ENCODE measurements at regions not wholly inside any gene's neighbourhood (a gene's known extent, or its start where the extent isn't known, plus 50 kb on each side); places are given as distances from the start of the nearest gene placed in this dataset.

- TF ChIP-seq ZNF462 (CRISPR knock-in tag; IDR thresholded peaks at IDR 0.05) (no peak), EZH2 (IDR thresholded peaks at IDR 0.05; ENCODE audit: low read depth, unreplicated experiment) (no peak), EZH2phosphoT487 (IDR thresholded peaks at IDR 0.05; ENCODE audit: unreplicated experiment) (no peak), ZNF331 (CRISPR knock-in tag; IDR thresholded peaks at IDR 0.05; ENCODE audit: low read depth) (no peak), JUNB (IDR thresholded peaks at IDR 0.05; ENCODE audit: unreplicated experiment) (no peak), STAT1 (IDR thresholded peaks at IDR 0.05; ENCODE audit: unreplicated experiment) (no peak), ZNF114 (CRISPR knock-in tag; IDR thresholded peaks at IDR 0.05) (no peak), NANOG (IDR thresholded peaks at IDR 0.05; ENCODE audit: borderline replicate concordance) (no peak)
- TF ChIP-seq, protein P1, sequence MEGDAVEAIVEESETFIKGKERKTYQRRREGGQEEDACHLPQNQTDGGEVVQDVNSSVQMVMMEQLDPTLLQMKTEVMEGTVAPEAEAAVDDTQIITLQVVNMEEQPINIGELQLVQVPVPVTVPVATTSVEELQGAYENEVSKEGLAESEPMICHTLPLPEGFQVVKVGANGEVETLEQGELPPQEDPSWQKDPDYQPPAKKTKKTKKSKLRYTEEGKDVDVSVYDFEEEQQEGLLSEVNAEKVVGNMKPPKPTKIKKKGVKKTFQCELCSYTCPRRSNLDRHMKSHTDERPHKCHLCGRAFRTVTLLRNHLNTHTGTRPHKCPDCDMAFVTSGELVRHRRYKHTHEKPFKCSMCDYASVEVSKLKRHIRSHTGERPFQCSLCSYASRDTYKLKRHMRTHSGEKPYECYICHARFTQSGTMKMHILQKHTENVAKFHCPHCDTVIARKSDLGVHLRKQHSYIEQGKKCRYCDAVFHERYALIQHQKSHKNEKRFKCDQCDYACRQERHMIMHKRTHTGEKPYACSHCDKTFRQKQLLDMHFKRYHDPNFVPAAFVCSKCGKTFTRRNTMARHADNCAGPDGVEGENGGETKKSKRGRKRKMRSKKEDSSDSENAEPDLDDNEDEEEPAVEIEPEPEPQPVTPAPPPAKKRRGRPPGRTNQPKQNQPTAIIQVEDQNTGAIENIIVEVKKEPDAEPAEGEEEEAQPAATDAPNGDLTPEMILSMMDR (conservative IDR thresholded peaks at IDR 0.05; ENCODE audit: low read depth in 2 of 2) = no peak
These were observed 319.8 kb upstream of the NCKAP5 start (continued) for GRCh38 chr2:133888107-133888506.

Measured in GM23338 (cell line).